ENCODE measurements at regions not wholly inside any gene's neighbourhood (a gene's known extent, or its start where the extent isn't known, plus 50 kb on each side); places are given as distances from the start of the nearest gene placed in this dataset.

DNA sequence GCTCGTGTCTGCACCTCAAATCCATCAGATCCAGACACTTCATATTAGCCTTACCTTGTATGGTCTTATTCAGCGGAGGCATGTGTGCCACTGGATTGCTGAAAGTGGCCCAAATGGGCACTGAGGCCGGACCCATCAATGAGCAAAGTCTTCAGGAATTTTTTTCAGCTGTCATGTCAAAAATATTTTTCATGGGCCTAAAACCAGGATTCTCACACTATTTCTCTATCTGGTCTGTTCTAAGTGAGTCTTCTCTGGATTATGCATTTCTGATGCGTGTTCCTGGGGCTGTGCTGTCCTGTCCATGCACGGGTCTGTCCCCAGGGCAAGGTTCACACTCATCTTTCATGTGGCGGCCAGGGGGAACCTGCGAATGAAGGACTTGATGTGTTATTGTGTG lies 94.6 kb downstream of the KCNA5 start:
- peaks cover 6 to 11% of the 10 kb centered on the region in 2 donors for H3K27me3 Mint-ChIP-seq
- no peaks in the 10 kb centered on the region for H3K9me3 ChIP-seq (ENCODE audit: control insufficient read depth in 1 of 2, low read length in 2 of 2)
- H3K4me3 Mint-ChIP-seq, result no peak overlapping the region
- H3K36me3 Mint-ChIP-seq, result no peaks in the 10 kb centered on the region
- no peaks in the 10 kb centered on the region for H3K4me1 Mint-ChIP-seq
- H3K4me1 ChIP-seq (ENCODE audit: insufficient read depth, low read length), result no peaks in the 10 kb centered on the region
- ChIA-PET CTCF (ENCODE audit: partially characterized antibody) (no interaction called here), POLR2A (ENCODE audit: partially characterized antibody) (no interaction called here)
- intact Hi-C loops (cut with micrococcal nuclease), result no loop called here
- DNase-seq, result no peak
- no peak overlapping the region for H3K4me3 ChIP-seq (ENCODE audit: low read length in 2 of 2)
- H3K9me3 Mint-ChIP-seq, result peaks cover 0 to 4% (median 2%) of the 10 kb centered on the region in 8 donors
- no peak overlapping the region for H3K27ac Mint-ChIP-seq
- no peak overlapping the region for H3K27ac ChIP-seq (ENCODE audit: low read depth, low read length)
- H3K36me3 ChIP-seq (ENCODE audit: insufficient read depth, low read length), result no peaks in the 10 kb centered on the region
- no peaks in the 10 kb centered on the region for H3K27me3 ChIP-seq (ENCODE audit: insufficient read depth, low read length)

DNA sequence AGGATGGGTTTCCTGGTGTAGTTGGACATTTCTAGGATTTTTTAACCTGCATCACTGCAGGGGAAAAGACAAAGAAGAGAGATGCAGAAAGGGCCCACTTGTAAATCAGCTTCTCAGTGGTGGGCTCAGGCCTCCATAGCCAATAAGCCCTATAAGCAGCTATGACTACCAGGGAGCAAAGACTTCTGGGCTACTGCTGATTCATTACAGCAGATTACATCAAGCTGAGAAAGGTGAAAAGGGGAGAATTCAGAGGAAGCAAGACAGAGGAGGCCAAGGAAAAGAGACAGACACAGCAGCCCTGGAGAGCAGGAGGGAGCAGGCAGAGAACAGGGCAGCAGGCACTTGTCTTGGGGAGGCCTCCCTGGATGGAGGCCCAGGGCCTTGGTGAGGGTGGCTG lies 95.2 kb downstream of the KCNA5 start:
- peak overlapping the region in 1 of 7 donors; percentile 65 for H3K27ac Mint-ChIP-seq
- Histone ChIP-seq H3K4me3 (ENCODE audit: low read length in 2 of 2) (no peak overlapping the region), H3K9me3 (ENCODE audit: control insufficient read depth in 1 of 2, low read length in 2 of 2) (no peaks in the 10 kb centered on the region), H3K27ac (ENCODE audit: low read depth, low read length) (no peak overlapping the region), H3K4me1 (ENCODE audit: insufficient read depth, low read length) (no peaks in the 10 kb centered on the region), H3K27me3 (ENCODE audit: insufficient read depth, low read length) (no peaks in the 10 kb centered on the region), H3K36me3 (ENCODE audit: insufficient read depth, low read length) (no peaks in the 10 kb centered on the region)
- intact Hi-C loops (cut with micrococcal nuclease), result no loop called here
- no peak for DNase-seq
- no peaks in the 10 kb centered on the region for H3K4me1 Mint-ChIP-seq
- no peak overlapping the region for H3K4me3 Mint-ChIP-seq
- H3K27me3 Mint-ChIP-seq, result peaks cover 6 to 11% of the 10 kb centered on the region in 2 donors
- POLR2A ChIA-PET (ENCODE audit: partially characterized antibody), result no interaction called here
- no peaks in the 10 kb centered on the region for H3K36me3 Mint-ChIP-seq
- H3K9me3 Mint-ChIP-seq, result peaks cover 0 to 4% (median 2%) of the 10 kb centered on the region in 8 donors
- CTCF ChIA-PET (ENCODE audit: partially characterized antibody), result no interaction called here

DNA sequence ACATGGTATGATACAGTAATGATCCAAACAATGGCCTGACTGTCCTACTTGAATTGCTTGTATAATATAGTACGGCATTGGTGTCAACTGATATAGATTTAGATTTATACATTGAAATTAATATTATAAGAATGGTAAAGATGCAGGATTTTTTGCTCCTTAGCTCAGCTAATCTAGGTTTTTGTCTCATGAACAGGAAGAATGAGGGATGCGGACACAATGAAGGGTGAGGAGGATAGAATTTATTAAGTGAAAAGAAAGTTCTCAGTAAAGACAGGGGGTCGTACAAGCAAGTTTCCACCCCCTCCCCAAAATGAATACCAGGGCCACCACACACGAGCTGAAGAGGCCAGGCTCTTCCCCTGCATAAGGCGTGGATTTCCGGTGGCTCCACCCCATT lies 96.1 kb downstream of the KCNA5 start:
- Histone ChIP-seq H3K27ac (ENCODE audit: low read depth, low read length) (no peak overlapping the region), H3K4me1 (ENCODE audit: insufficient read depth, low read length) (no peaks in the 10 kb centered on the region), H3K9me3 (ENCODE audit: control insufficient read depth in 1 of 2, low read length in 2 of 2) (no peaks in the 10 kb centered on the region), H3K36me3 (ENCODE audit: insufficient read depth, low read length) (no peaks in the 10 kb centered on the region), H3K27me3 (ENCODE audit: insufficient read depth, low read length) (no peaks in the 10 kb centered on the region), H3K4me3 (ENCODE audit: low read length in 2 of 2) (no peak overlapping the region)
- Mint-ChIP-seq H3K9me3 (peaks cover 0 to 5% (median 2%) of the 10 kb centered on the region in 8 donors), H3K4me3 (no peak overlapping the region), H3K27me3 (peaks cover 4 to 10% of the 10 kb centered on the region in 2 donors), H3K36me3 (no peaks in the 10 kb centered on the region), H3K4me1 (no peaks in the 10 kb centered on the region), H3K27ac (no peak overlapping the region)
- DNase-seq, result no peak
- ChIA-PET POLR2A (ENCODE audit: partially characterized antibody) (no interaction called here), CTCF (ENCODE audit: partially characterized antibody) (no interaction called here)
- intact Hi-C loops (cut with micrococcal nuclease), result no loop called here

- Histone ChIP-seq H3K4me1 (ENCODE audit: insufficient read depth, low read length) (no peaks in the 10 kb centered on the region), H3K36me3 (ENCODE audit: insufficient read depth, low read length) (no peaks in the 10 kb centered on the region), H3K9me3 (ENCODE audit: control insufficient read depth in 1 of 2, low read length in 2 of 2) (no peaks in the 10 kb centered on the region), H3K4me3 (ENCODE audit: low read length in 2 of 2) (no peak overlapping the region), H3K27me3 (ENCODE audit: insufficient read depth, low read length) (no peaks in the 10 kb centered on the region), H3K27ac (ENCODE audit: low read depth, low read length) (no peak overlapping the region)
- CTCF ChIA-PET (ENCODE audit: partially characterized antibody), result no interaction called here
- intact Hi-C loops (cut with micrococcal nuclease), result no loop called here
- Mint-ChIP-seq H3K9me3 (peaks cover 0 to 5% (median 2%) of the 10 kb centered on the region in 8 donors), H3K27ac (no peak overlapping the region), H3K4me3 (no peak overlapping the region), H3K4me1 (no peaks in the 10 kb centered on the region), H3K36me3 (no peaks in the 10 kb centered on the region), H3K27me3 (peaks cover 1 to 6% of the 10 kb centered on the region in 2 donors)
- no peak for DNase-seq
- POLR2A ChIA-PET (ENCODE audit: partially characterized antibody), result no interaction called here
Measured at GRCh38 chr12:5140190-5140589, 96.5 kb downstream of the KCNA5 start.

GRCh38 chr12:5148880-5149279 lies 105.2 kb downstream of the KCNA5 start:
- POLR2A ChIA-PET (ENCODE audit: partially characterized antibody), result no interaction called here
- intact Hi-C loops (cut with micrococcal nuclease), result no loop called here

GRCh38 chr12:5154091-5154490 lies 110.4 kb downstream of the KCNA5 start:
- H3K27ac ChIP-seq (ENCODE audit: low read depth, low read length), result no peak overlapping the region
- H3K4me3 ChIP-seq (ENCODE audit: low read length in 2 of 2), result no peak overlapping the region
- ChIA-PET CTCF (ENCODE audit: partially characterized antibody) (no interaction called here), POLR2A (ENCODE audit: partially characterized antibody) (no interaction called here)
- Mint-ChIP-seq H3K9me3 (peaks cover 0 to 2% (median 0%) of the 10 kb centered on the region in 8 donors), H3K27me3 (peaks cover 6 to 12% of the 10 kb centered on the region in 2 donors), H3K27ac (no peak overlapping the region), H3K4me3 (no peak overlapping the region), H3K36me3 (no peaks in the 10 kb centered on the region), H3K4me1 (no peaks in the 10 kb centered on the region)
- H3K4me1 ChIP-seq (ENCODE audit: insufficient read depth, low read length), result no peaks in the 10 kb centered on the region
- H3K27me3 ChIP-seq (ENCODE audit: insufficient read depth, low read length), result no peaks in the 10 kb centered on the region
- no peaks in the 10 kb centered on the region for H3K36me3 ChIP-seq (ENCODE audit: insufficient read depth, low read length)
- DNase-seq, result no peak
- intact Hi-C loops (cut with micrococcal nuclease), result no loop called here
- no peaks in the 10 kb centered on the region for H3K9me3 ChIP-seq (ENCODE audit: control insufficient read depth in 1 of 2, low read length in 2 of 2)

More at GRCh38 chr12:5148880-5149279, 105.2 kb downstream of the KCNA5 start:
- DNase-seq, result no peak
- H3K27ac Mint-ChIP-seq, result no peak overlapping the region
- H3K9me3 ChIP-seq (ENCODE audit: control insufficient read depth in 1 of 2, low read length in 2 of 2), result no peaks in the 10 kb centered on the region
- H3K27me3 Mint-ChIP-seq, result peaks cover 8 to 9% of the 10 kb centered on the region in 2 donors
- no peak overlapping the region for H3K27ac ChIP-seq (ENCODE audit: low read depth, low read length)
- H3K36me3 ChIP-seq (ENCODE audit: insufficient read depth, low read length), result no peaks in the 10 kb centered on the region
- H3K4me1 ChIP-seq (ENCODE audit: insufficient read depth, low read length), result no peaks in the 10 kb centered on the region
- no peaks in the 10 kb centered on the region for H3K4me1 Mint-ChIP-seq
- no peak overlapping the region for H3K4me3 Mint-ChIP-seq
- H3K4me3 ChIP-seq (ENCODE audit: low read length in 2 of 2), result no peak overlapping the region
- no peaks in the 10 kb centered on the region for H3K36me3 Mint-ChIP-seq
- no peaks in the 10 kb centered on the region for H3K27me3 ChIP-seq (ENCODE audit: insufficient read depth, low read length)
- CTCF ChIA-PET (ENCODE audit: partially characterized antibody), result no interaction called here
- peaks cover 0 to 7% (median 0%) of the 10 kb centered on the region in 8 donors for H3K9me3 Mint-ChIP-seq

GRCh38 chr12:5155866-5156265 lies 112.2 kb downstream of the KCNA5 start:
- DNase-seq, result no peak
- Histone ChIP-seq H3K4me3 (ENCODE audit: low read length in 2 of 2) (no peak overlapping the region), H3K4me1 (ENCODE audit: insufficient read depth, low read length) (no peaks in the 10 kb centered on the region), H3K36me3 (ENCODE audit: insufficient read depth, low read length) (no peaks in the 10 kb centered on the region), H3K27me3 (ENCODE audit: insufficient read depth, low read length) (no peaks in the 10 kb centered on the region), H3K9me3 (ENCODE audit: control insufficient read depth in 1 of 2, low read length in 2 of 2) (no peaks in the 10 kb centered on the region), H3K27ac (ENCODE audit: low read depth, low read length) (no peak overlapping the region)
- Mint-ChIP-seq H3K4me3 (no peak overlapping the region), H3K4me1 (no peaks in the 10 kb centered on the region), H3K27me3 (peaks cover 3 to 14% of the 10 kb centered on the region in 2 donors), H3K27ac (no peak overlapping the region), H3K36me3 (no peaks in the 10 kb centered on the region), H3K9me3 (peaks cover 0 to 2% (median 0%) of the 10 kb centered on the region in 8 donors)
- ChIA-PET CTCF (ENCODE audit: partially characterized antibody) (no interaction called here), POLR2A (ENCODE audit: partially characterized antibody) (no interaction called here)
- intact Hi-C loops (cut with micrococcal nuclease), result no loop called here

DNA sequence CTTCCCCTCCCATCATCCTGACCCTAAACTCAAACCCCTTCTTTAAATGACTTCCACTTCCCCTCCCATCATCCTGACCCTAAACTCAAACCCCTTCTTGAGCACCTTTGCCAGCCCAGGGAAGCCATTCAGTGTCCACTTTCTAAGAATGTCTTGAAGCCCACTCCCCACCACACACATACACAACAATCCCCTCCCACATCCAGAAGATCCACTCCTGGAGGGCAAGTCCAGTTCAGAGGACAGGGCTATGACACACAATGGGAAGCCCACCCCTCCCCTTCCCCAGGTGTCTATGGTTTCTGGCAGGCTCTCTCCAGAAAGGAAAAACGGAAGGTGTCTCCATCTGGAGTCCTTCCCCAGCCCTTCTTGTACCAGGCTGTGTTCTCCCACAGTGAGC lies 117.1 kb downstream of the KCNA5 start:
- POLR2A ChIA-PET (ENCODE audit: partially characterized antibody), result no interaction called here
- H3K36me3 Mint-ChIP-seq, result no peaks in the 10 kb centered on the region
- no peaks in the 10 kb centered on the region for H3K4me1 ChIP-seq (ENCODE audit: insufficient read depth, low read length)

More for the DNA sequence above, 117.1 kb downstream of the KCNA5 start:
- Histone ChIP-seq H3K9me3 (ENCODE audit: control insufficient read depth in 1 of 2, low read length in 2 of 2) (no peaks in the 10 kb centered on the region), H3K4me3 (ENCODE audit: low read length in 2 of 2) (no peak overlapping the region), H3K27me3 (ENCODE audit: insufficient read depth, low read length) (no peaks in the 10 kb centered on the region), H3K36me3 (ENCODE audit: insufficient read depth, low read length) (no peaks in the 10 kb centered on the region), H3K27ac (ENCODE audit: low read depth, low read length) (no peak overlapping the region)
- Mint-ChIP-seq H3K9me3 (peaks cover 0 to 3% (median 0%) of the 10 kb centered on the region in 8 donors), H3K27ac (no peak overlapping the region), H3K4me1 (no peaks in the 10 kb centered on the region), H3K4me3 (no peak overlapping the region), H3K27me3 (peaks cover 0 to 6% of the 10 kb centered on the region in 2 donors)
- CTCF ChIA-PET (ENCODE audit: partially characterized antibody), result no interaction called here
- intact Hi-C loops (cut with micrococcal nuclease), result no loop called here
- DNase-seq, result no peak

Measured in CD4-positive, alpha-beta memory T cell (primary cell).